Progenitor cell of endocrine pancreas (in vitro differentiated cells): ENCODE measurements at regions not wholly inside any gene's neighbourhood (a gene's known extent, or its start where the extent isn't known, plus 50 kb on each side); places are given as distances from the start of the nearest gene placed in this dataset.

ENCODE experiments used
- DNase-seq: peaks from one replicate; pipeline ENCODE4 v3.0.0; 2021; ENCODE audit warnings: low spot score; ENCODE audit not compliant: unreplicated experiment
- H3K27ac Mint-ChIP-seq: 2 replicates; pipeline ENCODE4 v1.8.0; 2021; ENCODE audit warnings: mild to moderate bottlenecking, moderate library complexity, mixed read lengths
- H3K27me3 Mint-ChIP-seq: 2 replicates; pipeline ENCODE4 v1.8.0; 2021; ENCODE audit warnings: mixed read lengths
- H3K36me3 Mint-ChIP-seq: 2 replicates; pipeline ENCODE4 v1.8.0; 2022; ENCODE audit warnings: mixed read lengths; ENCODE audit not compliant: insufficient read depth
- H3K4me1 Mint-ChIP-seq: 2 replicates; pipeline ENCODE4 v1.8.0; 2021; ENCODE audit warnings: low read depth, mixed read lengths
- H3K4me3 Mint-ChIP-seq: 2 replicates; pipeline ENCODE4 v1.8.0; 2021; ENCODE audit warnings: low read depth, mild to moderate bottlenecking, moderate library complexity, mixed read lengths
- H3K9me3 Mint-ChIP-seq: 2 replicates; pipeline ENCODE4 v1.8.0; 2021; ENCODE audit warnings: low read depth, mixed read lengths
- CTCF ChIP-seq: fragments of 200-600 bp; sonication (generic); IDR thresholded peaks from one replicate; pipeline ENCODE4 v1.5.0; 2021; ENCODE audit warnings: antibody characterized with exemption, mild to moderate bottlenecking; ENCODE audit not compliant: unreplicated experiment

GRCh38 chr1:23609971-23610370, 50.7 kb upstream of the ID3 start:
- no peaks in the 10 kb centered on the region for H3K36me3 Mint-ChIP-seq
- H3K27ac Mint-ChIP-seq, result no peak overlapping the region
- no peak for TF ChIP-seq CTCF
- H3K9me3 Mint-ChIP-seq, result no peaks in the 10 kb centered on the region
- peaks cover 6% of the 10 kb centered on the region for H3K27me3 Mint-ChIP-seq
- no peak overlapping the region for H3K4me3 Mint-ChIP-seq
- no peak for DNase-seq
- H3K4me1 Mint-ChIP-seq, result peaks cover 2% of the 10 kb centered on the region
